Stimulated activated CD4-positive, alpha-beta T cell treated with anti-CD3 and anti-CD28 coated beads, Interleukin-12 subunit alpha, Interleukin-12 subunit beta, amount 100 ng/mL, for 24 hours (primary cell): ENCODE measurements at regions not wholly inside any gene's neighbourhood (a gene's known extent, or its start where the extent isn't known, plus 50 kb on each side); places are given as distances from the start of the nearest gene placed in this dataset.

ENCODE experiments used
- DNase-seq, 2 experiments: peaks; one replicate each; pipeline ENCODE4 v3.0.0-alpha.2; 2020; ENCODE audit warnings: low read depth in 2 of 2

DNA sequence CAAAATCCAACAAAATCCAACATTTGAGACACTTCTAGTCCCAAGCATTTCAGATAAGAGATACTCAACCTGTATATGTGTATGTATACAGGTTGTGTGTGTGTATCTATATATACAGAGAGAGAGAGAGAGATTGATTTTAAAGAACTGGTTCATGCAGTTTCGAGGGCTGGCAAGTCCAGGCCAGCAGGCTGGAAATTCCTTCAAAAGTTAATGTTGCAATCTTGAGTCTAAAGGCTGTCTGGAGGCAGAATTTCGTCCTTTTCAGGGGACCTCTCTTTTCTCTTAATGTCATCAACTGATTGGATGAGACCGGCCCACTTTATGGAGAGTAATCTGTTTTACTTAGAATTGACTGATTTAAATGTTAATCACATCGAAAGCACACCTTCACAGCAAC is 199.6 kb upstream of the IL12A start:
- no peak for DNase-seq

GRCh38 chr3:159789742-159790635 is 198.6 kb upstream of the IL12A start:
- no peak for DNase-seq

DNA sequence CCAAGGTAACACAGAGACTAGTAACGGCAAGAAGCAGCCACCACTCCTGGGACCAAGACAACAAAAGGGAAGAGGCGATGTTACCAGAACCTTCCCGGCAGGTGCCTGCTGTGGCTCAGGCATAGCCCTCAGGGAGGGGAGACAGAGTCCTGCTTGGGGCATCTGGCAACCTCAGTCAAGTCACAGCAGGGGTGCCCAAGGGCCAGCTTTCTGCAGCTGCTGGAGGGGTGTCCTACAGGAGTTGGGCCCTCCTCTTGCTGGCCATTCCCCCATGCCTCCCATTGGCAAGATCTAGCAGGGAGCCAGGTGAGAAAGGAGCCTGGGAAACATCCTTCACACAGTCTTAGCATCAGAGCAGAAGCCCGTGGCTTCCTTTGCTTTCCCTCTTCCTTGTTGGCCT is 197.3 kb upstream of the IL12A start:
- no peak for DNase-seq

GRCh38 chr3:159792070-159792469 is 196.6 kb upstream of the IL12A start:
- no peak for DNase-seq

- no peak for DNase-seq
Observed at GRCh38 chr3:159795042-159795441, 193.6 kb upstream of the IL12A start.

GRCh38 chr3:159795681-159796175 is 192.9 kb upstream of the IL12A start:
- DNase-seq = no peak

GRCh38 chr3:159796226-159796625 is 192.4 kb upstream of the IL12A start:
- no peak for DNase-seq

DNA sequence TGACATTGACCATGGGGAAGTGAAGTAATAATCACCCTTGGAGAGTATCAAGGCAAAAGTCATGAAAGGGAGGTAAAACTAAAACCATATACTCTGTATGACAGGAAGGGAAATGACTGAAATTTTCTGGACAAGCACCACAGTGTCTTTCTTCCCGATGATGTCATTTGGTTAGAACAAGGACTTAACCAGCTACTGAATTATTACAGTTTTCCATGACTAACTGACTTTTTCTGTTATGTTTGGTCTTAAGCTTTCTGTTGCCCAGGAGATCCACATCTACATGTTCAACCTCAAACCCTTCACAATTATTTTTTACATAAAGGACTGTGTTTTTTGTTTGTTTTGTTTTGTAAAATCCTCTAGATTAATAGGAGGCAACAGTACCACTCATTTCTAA is 191.9 kb upstream of the IL12A start:
- DNase-seq = no peak

DNA sequence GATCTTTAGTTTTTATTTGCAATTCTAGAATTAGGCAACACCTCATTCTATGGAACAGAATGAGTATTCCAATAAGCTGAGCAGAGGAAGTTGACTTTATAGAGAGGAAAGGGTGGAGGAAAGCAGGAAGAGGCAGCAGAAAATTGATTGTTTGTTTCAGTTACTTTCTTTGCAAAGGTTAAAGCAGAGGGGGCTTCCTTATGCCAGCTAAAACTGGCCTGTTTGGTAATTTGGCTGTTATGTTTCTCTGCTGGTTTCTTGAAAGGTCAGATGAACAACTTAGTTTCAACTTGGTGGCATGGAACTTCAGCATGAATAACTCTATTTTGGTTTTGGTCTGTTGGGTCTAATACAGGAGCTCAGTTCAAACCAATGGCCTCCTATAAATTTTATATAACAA is 190.9 kb upstream of the IL12A start:
- no peak for DNase-seq

DNA sequence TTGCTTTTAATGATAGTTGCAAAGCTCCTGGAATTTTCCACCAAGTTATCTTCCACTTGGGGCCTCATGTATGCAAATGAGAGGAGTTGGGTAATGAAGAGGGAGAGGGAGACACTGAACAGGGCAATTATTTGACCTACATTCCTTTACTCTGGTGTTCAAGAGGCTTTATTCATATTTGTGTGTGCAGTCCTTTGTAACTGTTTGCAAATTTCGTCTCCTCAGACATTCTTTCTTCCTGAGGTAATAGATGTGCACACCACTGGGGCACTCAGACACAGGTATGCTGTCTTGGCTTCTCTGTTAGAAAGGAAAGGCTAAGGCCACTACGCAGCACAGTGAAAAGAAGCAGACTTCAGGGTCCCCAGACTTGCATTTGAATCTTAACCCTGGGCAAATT is 189.7 kb upstream of the IL12A start:
- DNase-seq = no peak

DNA sequence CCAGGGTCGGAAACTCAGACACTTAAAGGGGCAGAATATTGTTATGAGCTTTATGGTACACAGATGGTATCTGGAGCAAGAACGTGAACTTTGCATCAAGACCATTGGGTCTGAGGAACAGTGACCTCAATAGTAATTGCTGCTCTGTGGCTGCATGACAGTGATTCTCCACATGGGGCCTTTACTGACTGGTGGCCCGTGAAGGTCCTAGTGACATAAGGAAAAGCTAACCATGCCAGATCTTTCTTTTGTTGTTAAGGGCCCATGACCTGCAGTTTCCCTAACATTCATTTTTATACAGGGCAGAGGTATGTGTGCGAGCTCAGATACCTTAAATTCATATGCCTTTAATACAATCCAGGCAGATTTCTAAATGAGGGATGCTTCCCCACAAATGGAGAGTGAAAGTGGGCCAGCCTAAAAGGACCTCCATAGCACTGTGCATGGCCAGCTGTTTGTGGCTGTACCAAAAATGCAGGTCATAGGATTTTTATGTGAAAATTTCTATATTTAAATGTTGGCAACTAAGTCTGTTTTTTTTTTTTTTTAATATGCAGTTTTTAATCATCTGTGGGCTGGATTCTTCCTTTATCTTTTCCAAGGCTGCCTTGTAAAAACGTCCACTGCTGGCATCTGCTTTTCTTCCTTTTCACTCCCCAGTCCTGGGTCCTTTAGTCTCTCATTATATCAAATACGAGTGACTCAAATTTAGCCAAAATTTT is 188.0 kb upstream of the IL12A start:
- no peak for DNase-seq

GRCh38 chr3:159802864-159803263 is 185.8 kb upstream of the IL12A start:
- no peak for DNase-seq

- DNase-seq = no peak
Observed at GRCh38 chr3:159803459-159803858, 185.2 kb upstream of the IL12A start.

DNA sequence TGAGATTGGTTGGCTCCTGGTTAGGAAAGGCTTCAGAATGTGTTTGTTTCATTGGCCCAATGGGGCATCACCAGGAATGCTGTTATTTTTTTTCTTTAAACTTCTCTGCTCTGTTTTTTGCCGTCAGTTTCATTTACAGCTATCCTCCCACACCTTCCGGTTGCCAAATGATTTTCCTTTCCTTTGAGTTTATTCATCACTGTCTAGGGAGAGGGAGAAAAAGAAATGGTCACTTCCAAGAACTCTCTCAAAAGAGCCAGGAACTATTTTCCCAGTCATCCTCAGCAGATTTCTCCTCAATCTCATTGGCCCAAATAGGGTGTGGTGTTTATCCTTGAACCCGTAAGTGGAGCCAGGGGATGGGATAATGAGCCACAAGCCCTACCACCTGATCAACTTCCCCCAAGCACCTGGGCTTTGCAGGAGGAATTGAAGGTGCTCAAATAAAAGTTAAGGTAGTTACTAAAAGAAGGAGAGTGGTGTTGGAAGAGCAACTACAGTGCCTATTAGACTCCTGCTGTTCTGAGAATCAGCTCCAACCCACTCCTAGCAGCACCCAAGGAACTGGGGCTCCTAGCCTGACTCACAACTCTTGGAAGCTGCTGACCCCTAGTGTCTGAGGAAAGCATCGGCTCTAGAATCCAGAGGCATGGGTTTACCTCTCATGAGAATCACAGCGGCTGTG is 183.8 kb upstream of the IL12A start:
- DNase-seq = peak in 1 of 2 experiments; percentile 11

GRCh38 chr3:159805411-159805772 is 183.2 kb upstream of the IL12A start:
- DNase-seq = no peak

DNA sequence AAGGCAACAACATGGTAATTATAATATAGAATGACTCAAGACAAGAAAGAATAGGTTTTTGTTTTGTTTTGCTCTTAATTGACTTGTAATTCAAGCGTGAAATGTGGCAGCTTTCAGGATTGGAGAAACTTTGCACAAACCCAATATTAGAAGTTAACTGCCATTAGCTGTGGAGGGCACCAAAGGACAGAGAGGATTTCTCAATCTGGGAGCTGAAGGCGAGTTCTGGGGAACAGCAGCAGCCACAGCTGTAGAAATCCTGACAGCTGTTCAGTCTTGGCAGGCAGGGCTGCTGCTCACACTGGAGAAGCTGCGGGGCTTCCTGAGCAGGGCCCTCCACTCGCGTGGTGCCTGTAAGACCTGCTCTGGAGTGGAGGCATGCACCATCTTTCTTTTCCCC is 182.2 kb upstream of the IL12A start:
- no peak for DNase-seq

DNA sequence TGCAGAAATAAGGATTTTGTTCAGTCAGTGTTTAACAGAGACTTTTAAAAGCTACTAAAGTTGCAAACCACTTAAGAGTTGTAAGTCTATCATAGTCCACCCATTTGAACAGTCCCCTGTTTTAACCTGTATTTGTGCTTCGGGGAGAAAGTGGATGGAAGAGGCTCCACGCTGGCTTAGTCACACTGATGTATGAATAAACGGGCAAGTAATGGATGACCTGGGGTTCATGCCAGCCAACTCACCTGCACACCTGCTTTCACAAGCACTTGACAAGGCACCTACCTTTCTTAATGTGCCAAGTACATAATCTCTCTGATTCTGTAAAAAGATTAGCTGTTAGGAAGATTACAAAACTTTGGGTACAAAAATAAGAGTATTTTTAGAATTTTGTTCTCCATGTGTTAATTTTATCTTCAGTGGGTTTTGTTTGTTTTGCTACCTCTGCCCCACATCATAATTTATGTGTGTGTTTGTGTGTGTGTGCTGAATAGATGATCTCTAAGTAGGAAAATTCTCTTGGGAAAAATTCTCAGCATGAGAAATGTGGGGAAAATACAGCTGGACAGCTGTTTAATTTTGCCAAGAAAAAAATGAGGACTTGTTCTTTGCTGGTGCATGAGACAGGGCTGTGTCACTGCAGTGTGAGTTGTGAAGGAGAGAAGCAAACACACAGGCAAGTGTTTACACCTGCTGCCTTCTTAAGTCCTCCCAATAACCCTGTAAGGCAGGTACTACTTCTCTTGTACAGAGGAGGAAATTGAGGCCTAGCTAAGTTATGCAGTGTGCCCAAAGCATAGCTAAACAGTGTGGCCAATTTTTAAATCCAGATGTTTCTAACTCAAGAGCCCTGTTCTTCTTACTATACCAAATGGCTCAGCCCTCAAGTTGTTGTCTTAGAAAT is 181.2 kb upstream of the IL12A start:
- DNase-seq = no peak

GRCh38 chr3:159813822-159814531 is 174.7 kb upstream of the IL12A start:
- no peak for DNase-seq

DNA sequence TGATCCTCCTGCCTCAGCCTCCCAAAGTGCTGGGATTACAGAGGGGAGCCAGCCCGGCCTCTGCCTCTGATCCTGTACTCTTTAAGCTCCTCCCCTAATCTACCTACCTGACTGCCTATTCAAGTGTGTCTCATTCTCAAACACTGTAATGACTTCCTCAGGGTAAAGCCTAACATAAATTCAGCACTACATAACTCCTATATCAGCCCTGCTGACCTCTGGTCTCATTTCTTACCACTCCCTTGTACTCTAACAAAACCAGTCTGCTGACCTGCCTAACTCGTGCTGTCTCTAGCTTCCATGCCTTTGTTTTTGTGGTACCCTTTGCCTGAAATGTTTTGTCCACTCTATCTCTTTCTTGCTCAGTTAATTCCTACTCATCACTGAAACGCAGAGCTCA is 172.1 kb upstream of the IL12A start:
- DNase-seq = no peak

DNA sequence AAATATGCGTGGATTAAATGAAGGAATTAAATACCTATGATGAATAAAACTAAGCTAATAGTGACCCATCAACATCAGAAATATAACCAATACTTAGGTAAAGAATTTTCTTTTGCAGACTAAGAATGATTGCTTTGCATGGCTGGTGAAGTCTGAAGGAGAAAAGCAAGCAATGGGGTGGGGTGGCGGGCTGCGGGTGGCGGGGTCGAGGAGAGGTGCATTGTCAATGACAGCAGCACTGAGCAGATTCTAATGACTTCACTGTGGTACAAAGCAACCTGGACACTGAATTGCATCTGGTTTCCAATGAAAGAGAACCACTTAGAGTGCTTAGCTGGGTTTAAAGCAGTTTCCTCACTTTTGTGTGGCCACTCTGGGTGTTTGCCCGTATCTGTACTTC is 171.5 kb upstream of the IL12A start:
- no peak for DNase-seq

GRCh38 chr3:159817571-159817970 is 171.1 kb upstream of the IL12A start:
- DNase-seq = no peak
